ENCODE measurements at regions not wholly inside any gene's neighbourhood (a gene's known extent, or its start where the extent isn't known, plus 50 kb on each side); places are given as distances from the start of the nearest gene placed in this dataset.
"Not testable (repeated sequence)": the region's sequence is repeated elsewhere in the genome, so short reads cannot be mapped to it uniquely, and the experiment has no call there.

DNA sequence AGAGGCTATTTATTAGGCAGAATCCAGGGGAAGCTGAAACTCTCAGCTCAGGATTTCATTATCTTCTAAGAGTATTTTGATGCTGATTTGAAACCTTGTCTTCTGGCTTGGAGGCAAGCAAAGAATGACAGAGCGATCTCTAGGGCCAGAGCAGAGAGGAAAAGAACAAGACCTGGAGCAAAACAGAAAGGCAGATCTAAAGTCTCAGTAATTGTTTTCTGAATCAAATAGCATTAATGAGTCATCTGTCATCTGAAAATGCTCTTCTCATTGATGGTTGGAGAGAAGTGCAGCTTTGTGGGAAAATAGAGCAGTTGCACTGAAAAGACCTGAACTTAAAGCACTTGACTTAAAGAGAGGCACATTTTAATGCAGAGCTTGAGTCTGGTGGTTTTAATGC, 385.9 kb downstream of the RAP2B start:
- Mint-ChIP-seq H3K36me3 (no peaks in the 10 kb centered on the region), H3K27ac (no peak overlapping the region), H3K4me3 (no peak overlapping the region), H3K27me3 (no peaks in the 10 kb centered on the region), H3K9me3 (peaks cover 0 to 9% (median 0%) of the 10 kb centered on the region in 3 donors), H3K4me1 (peaks cover 0 to 2% (median 2%) of the 10 kb centered on the region in 3 donors)
- ATAC-seq (replicated peaks in 1 of 4) (no peak), DNase-seq (no peak)
- H3K4me3 ChIP-seq (ENCODE audit: control insufficient read depth in 1 of 2, extremely low read depth in 1 of 2, low read length in 1 of 2): no peak overlapping the region
- no peaks in the 10 kb centered on the region for H3K4me1 ChIP-seq (ENCODE audit: control insufficient read depth in 1 of 2, extremely low read depth in 1 of 2, insufficient read depth in 2 of 2, low read length in 2 of 2)
- no peaks in the 10 kb centered on the region for H3K27me3 ChIP-seq (replicated peaks in 1 of 2; ENCODE audit: control insufficient read depth in 2 of 2, extremely low read depth in 1 of 2, insufficient read depth in 2 of 2, low read length in 1 of 2)
- WGBS (ENCODE audit: insufficient coverage): 88% methylated on average over 1 of the region's 1 CpG
- ChIA-PET POLR2A (no interaction called here), CTCF (interaction anchor here in 1 of 2 donors (0.6 kb wide), 1 partner anchor 384 kb away, joined by 3 read pairs; no protein-coding TSS in a partner anchor)
- H3K27ac ChIP-seq (ENCODE audit: low read length): no peak overlapping the region
- H3K9me3 ChIP-seq: no peaks in the 10 kb centered on the region
- no peaks in the 10 kb centered on the region for H3K36me3 ChIP-seq (ENCODE audit: control insufficient read depth in 2 of 2, extremely low read depth in 1 of 2, insufficient read depth in 1 of 2, low read length in 1 of 2)

DNA sequence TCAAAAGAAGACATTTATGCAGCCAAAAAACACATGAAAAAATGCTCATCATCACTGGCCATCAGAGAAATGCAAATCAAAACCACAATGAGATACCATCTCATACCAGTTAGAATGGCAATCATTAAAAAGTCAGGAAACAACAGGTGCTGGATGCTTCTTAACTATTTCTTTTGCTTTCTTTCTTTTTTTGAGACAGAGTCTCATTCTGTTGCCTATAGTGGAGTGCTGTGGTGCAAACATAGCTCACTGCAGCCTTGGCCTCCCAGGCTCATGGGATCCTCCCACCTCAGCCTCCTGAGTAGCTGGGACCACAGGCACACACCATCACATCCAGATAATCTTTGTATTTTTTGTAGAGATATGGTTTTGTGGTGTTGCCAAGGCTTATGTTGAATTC, 387.7 kb downstream of the RAP2B start:
- CTCF ChIA-PET, POLR2A ChIA-PET, H3K4me1 Mint-ChIP-seq: not testable (repeated sequence)

DNA sequence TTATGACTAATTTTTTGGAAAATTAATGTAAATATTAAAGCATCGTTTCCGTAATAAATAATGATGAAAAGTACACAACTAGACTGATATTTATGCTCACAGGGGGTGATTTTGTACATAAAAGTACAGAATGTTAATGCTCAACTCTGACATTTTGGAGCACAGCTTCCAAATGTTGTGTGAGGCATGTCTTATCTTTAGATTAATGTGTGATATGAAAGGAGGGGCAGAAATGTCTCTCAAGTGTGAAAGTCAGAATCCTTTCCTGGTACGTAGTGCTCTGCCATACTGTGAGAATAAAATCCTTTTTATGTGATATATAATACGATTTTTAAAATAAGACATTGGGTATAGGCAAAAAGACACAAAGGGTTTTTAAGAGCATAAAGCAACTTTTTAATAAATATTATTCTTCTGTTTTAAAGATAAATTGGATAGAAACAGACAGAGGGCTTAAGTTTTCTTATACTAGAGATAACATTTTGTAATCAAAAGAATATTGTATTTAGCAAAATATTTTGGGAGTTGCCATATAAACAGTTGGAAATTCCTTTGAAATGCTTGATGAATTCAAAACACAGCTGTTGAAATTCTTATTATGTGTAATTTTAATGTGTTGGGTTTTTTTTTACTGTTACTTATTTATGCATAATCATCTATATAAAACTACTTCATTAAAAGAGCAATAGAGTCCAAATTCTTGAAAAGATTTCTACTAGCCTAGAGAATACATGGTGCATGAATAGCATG, 389.7 kb downstream of the RAP2B start:
- H3K4me3 Mint-ChIP-seq: no peak overlapping the region
- no CpG with 5 or more reads among the region's 4 CpGs for WGBS (ENCODE audit: insufficient coverage)
- POLR2A ChIA-PET: no interaction called here
- H3K27ac Mint-ChIP-seq: no peak overlapping the region
- CTCF ChIA-PET: no interaction called here
- H3K27me3 ChIP-seq (replicated peaks in 1 of 2; ENCODE audit: control insufficient read depth in 2 of 2, extremely low read depth in 1 of 2, insufficient read depth in 2 of 2, low read length in 1 of 2): no peaks in the 10 kb centered on the region
- no peaks in the 10 kb centered on the region for H3K27me3 Mint-ChIP-seq
- H3K27ac ChIP-seq (ENCODE audit: low read length): no peak overlapping the region
- DNase-seq (no peak), ATAC-seq (replicated peaks in 1 of 4) (no peak)
- peaks cover 0 to 5% (median 3%) of the 10 kb centered on the region in 3 donors for H3K4me1 Mint-ChIP-seq
- no peaks in the 10 kb centered on the region for H3K9me3 Mint-ChIP-seq
- no peaks in the 10 kb centered on the region for H3K36me3 ChIP-seq (ENCODE audit: control insufficient read depth in 2 of 2, extremely low read depth in 1 of 2, insufficient read depth in 1 of 2, low read length in 1 of 2)
- no peaks in the 10 kb centered on the region for H3K36me3 Mint-ChIP-seq
- H3K4me3 ChIP-seq (ENCODE audit: control insufficient read depth in 1 of 2, extremely low read depth in 1 of 2, low read length in 1 of 2): no peak overlapping the region
- H3K9me3 ChIP-seq: no peaks in the 10 kb centered on the region
- no peaks in the 10 kb centered on the region for H3K4me1 ChIP-seq (ENCODE audit: control insufficient read depth in 1 of 2, extremely low read depth in 1 of 2, insufficient read depth in 2 of 2, low read length in 2 of 2)

More for the DNA sequence above, 387.7 kb downstream of the RAP2B start:
- H3K4me1 ChIP-seq (ENCODE audit: control insufficient read depth in 1 of 2, extremely low read depth in 1 of 2, insufficient read depth in 2 of 2, low read length in 2 of 2); H3K4me3 ChIP-seq (ENCODE audit: control insufficient read depth in 1 of 2, extremely low read depth in 1 of 2, low read length in 1 of 2); H3K4me3 Mint-ChIP-seq; DNase-seq; H3K27me3 Mint-ChIP-seq; H3K27me3 ChIP-seq (replicated peaks in 1 of 2; ENCODE audit: control insufficient read depth in 2 of 2, extremely low read depth in 1 of 2, insufficient read depth in 2 of 2, low read length in 1 of 2); H3K9me3 ChIP-seq; H3K36me3 Mint-ChIP-seq; ATAC-seq (replicated peaks in 1 of 4); H3K9me3 Mint-ChIP-seq; H3K36me3 ChIP-seq (ENCODE audit: control insufficient read depth in 2 of 2, extremely low read depth in 1 of 2, insufficient read depth in 1 of 2, low read length in 1 of 2); H3K27ac Mint-ChIP-seq; H3K27ac ChIP-seq (ENCODE audit: low read length): not testable (repeated sequence)

DNA sequence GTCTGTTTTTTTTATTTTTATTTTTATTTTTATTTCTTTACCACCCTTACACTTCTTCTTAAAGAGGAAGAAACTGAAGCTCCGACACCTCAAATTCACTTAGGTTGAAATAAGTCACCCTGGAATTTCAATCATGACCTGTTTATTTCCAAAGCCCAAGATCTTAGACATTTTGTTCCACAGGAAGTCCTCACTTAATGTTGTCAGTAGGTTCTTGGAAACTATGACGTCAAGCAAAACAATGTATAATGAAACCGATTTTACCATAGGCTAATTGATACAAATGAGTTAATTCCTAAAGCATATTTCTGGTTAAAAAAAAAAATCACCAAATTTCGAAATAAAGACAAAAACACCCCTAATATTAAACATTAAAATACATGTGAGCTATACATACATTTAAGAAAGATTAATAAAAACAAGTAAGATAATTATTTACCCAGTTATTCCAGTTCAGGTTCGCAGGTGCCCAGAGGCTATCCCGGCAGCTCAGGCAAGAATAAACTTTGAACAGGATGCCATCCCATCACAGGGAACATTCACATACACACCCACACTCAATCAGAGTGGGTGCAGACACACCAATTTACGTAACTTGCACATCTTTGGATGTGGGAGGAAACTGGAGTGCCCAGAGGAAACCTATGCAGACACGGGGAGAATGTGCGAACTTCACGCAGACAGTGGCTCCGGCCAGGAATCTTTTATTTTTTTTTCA, 391.0 kb downstream of the RAP2B start:
- no peak overlapping the region for H3K27ac ChIP-seq (ENCODE audit: low read length)
- Mint-ChIP-seq H3K36me3 (peaks cover 1% of the 10 kb centered on the region), H3K9me3 (peaks cover 1 to 6% (median 2%) of the 10 kb centered on the region in 3 donors), H3K4me1 (peaks cover 0 to 5% (median 3%) of the 10 kb centered on the region in 3 donors), H3K27me3 (no peaks in the 10 kb centered on the region), H3K4me3 (no peak overlapping the region), H3K27ac (no peak overlapping the region)
- H3K9me3 ChIP-seq: no peaks in the 10 kb centered on the region
- DNase-seq (no peak), ATAC-seq (replicated peaks in 1 of 4) (no peak)
- H3K4me3 ChIP-seq (ENCODE audit: control insufficient read depth in 1 of 2, extremely low read depth in 1 of 2, low read length in 1 of 2): no peak overlapping the region
- ChIA-PET CTCF (no interaction called here), POLR2A (no interaction called here)
- H3K36me3 ChIP-seq (ENCODE audit: control insufficient read depth in 2 of 2, extremely low read depth in 1 of 2, insufficient read depth in 1 of 2, low read length in 1 of 2): no peaks in the 10 kb centered on the region
- no peaks in the 10 kb centered on the region for H3K4me1 ChIP-seq (ENCODE audit: control insufficient read depth in 1 of 2, extremely low read depth in 1 of 2, insufficient read depth in 2 of 2, low read length in 2 of 2)
- no peaks in the 10 kb centered on the region for H3K27me3 ChIP-seq (replicated peaks in 1 of 2; ENCODE audit: control insufficient read depth in 2 of 2, extremely low read depth in 1 of 2, insufficient read depth in 2 of 2, low read length in 1 of 2)
- no CpG with 5 or more reads among the region's 11 CpGs for WGBS (ENCODE audit: insufficient coverage)

DNA sequence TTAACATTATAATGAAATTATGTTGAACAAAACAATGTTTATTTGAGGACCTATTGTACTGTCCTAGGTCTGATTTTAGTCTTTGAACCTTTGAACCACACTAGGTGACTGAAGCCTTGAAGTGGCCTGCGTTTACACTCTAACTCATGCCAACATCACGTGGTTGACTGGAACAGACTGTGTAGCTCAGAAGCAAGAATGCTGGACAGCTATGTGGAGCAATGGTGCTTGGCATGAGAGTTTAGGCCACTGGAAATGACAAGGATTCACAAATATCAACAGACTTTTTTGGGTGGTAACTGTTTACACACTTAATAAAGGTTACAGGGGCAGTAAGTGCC, 391.5 kb downstream of the RAP2B start:
- peaks cover 7 to 12% (median 7%) of the 10 kb centered on the region in 3 donors for H3K9me3 Mint-ChIP-seq
- no peak for DNase-seq
- Histone ChIP-seq H3K27me3 (replicated peaks in 1 of 2; ENCODE audit: control insufficient read depth in 2 of 2, extremely low read depth in 1 of 2, insufficient read depth in 2 of 2, low read length in 1 of 2) (no peaks in the 10 kb centered on the region), H3K36me3 (ENCODE audit: control insufficient read depth in 2 of 2, extremely low read depth in 1 of 2, insufficient read depth in 1 of 2, low read length in 1 of 2) (no peaks in the 10 kb centered on the region), H3K9me3 (no peaks in the 10 kb centered on the region), H3K4me1 (ENCODE audit: control insufficient read depth in 1 of 2, extremely low read depth in 1 of 2, insufficient read depth in 2 of 2, low read length in 2 of 2) (no peaks in the 10 kb centered on the region), H3K4me3 (ENCODE audit: control insufficient read depth in 1 of 2, extremely low read depth in 1 of 2, low read length in 1 of 2) (no peak overlapping the region), H3K27ac (ENCODE audit: low read length) (no peak overlapping the region)
- no CpG with 5 or more reads among the region's 2 CpGs for WGBS (ENCODE audit: insufficient coverage)
- ChIA-PET CTCF (no interaction called here), POLR2A (no interaction called here)
- ATAC-seq (replicated peaks in 1 of 4): no peak
- peaks cover 7% of the 10 kb centered on the region for H3K36me3 Mint-ChIP-seq
- no peaks in the 10 kb centered on the region for H3K27me3 Mint-ChIP-seq
- no peak overlapping the region for H3K4me3 Mint-ChIP-seq
- peaks cover 0 to 5% (median 3%) of the 10 kb centered on the region in 3 donors for H3K4me1 Mint-ChIP-seq
- H3K27ac Mint-ChIP-seq: no peak overlapping the region

DNA sequence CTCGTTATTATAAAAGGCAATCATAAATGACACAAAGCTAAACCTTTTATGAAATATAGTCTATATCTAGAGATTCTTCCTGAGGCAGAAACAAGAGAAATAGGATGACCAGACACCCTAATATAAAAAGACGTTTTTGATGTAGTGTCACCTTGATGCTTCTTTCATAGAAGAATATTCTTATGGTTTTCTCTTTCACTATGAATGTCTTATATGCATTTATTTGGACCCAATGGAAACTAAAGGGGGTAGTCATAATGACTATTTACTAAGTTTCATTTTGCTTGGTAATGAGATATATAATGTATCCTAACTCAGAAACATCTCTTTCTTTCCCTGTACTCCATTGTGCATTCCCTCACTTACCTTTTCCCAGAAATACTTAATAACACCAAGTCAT, 393.9 kb downstream of the RAP2B start:
- no peak overlapping the region for H3K4me3 Mint-ChIP-seq
- DNase-seq (no peak), ATAC-seq (replicated peaks in 1 of 4) (no peak)
- no peak overlapping the region for H3K27ac ChIP-seq (ENCODE audit: low read length)
- ChIA-PET CTCF (no interaction called here), POLR2A (no interaction called here)
- peaks cover 8% of the 10 kb centered on the region for H3K36me3 Mint-ChIP-seq
- H3K4me1 Mint-ChIP-seq: peaks cover 0 to 5% (median 3%) of the 10 kb centered on the region in 3 donors
- H3K36me3 ChIP-seq (ENCODE audit: control insufficient read depth in 2 of 2, extremely low read depth in 1 of 2, insufficient read depth in 1 of 2, low read length in 1 of 2): no peaks in the 10 kb centered on the region
- no peaks in the 10 kb centered on the region for H3K27me3 ChIP-seq (replicated peaks in 1 of 2; ENCODE audit: control insufficient read depth in 2 of 2, extremely low read depth in 1 of 2, insufficient read depth in 2 of 2, low read length in 1 of 2)
- H3K4me3 ChIP-seq (ENCODE audit: control insufficient read depth in 1 of 2, extremely low read depth in 1 of 2, low read length in 1 of 2): no peak overlapping the region
- no CpG with 5 or more reads among the region's 2 CpGs for WGBS (ENCODE audit: insufficient coverage)
- peaks cover 19 to 25% (median 21%) of the 10 kb centered on the region in 3 donors for H3K9me3 Mint-ChIP-seq
- H3K9me3 ChIP-seq: no peaks in the 10 kb centered on the region
- H3K27me3 Mint-ChIP-seq: no peaks in the 10 kb centered on the region
- H3K4me1 ChIP-seq (ENCODE audit: control insufficient read depth in 1 of 2, extremely low read depth in 1 of 2, insufficient read depth in 2 of 2, low read length in 2 of 2): no peaks in the 10 kb centered on the region
- H3K27ac Mint-ChIP-seq: no peak overlapping the region

All from T-cell (primary cell).